ENCODE measurements at regions not wholly inside any gene's neighbourhood (a gene's known extent, or its start where the extent isn't known, plus 50 kb on each side); places are given as distances from the start of the nearest gene placed in this dataset.

DNA sequence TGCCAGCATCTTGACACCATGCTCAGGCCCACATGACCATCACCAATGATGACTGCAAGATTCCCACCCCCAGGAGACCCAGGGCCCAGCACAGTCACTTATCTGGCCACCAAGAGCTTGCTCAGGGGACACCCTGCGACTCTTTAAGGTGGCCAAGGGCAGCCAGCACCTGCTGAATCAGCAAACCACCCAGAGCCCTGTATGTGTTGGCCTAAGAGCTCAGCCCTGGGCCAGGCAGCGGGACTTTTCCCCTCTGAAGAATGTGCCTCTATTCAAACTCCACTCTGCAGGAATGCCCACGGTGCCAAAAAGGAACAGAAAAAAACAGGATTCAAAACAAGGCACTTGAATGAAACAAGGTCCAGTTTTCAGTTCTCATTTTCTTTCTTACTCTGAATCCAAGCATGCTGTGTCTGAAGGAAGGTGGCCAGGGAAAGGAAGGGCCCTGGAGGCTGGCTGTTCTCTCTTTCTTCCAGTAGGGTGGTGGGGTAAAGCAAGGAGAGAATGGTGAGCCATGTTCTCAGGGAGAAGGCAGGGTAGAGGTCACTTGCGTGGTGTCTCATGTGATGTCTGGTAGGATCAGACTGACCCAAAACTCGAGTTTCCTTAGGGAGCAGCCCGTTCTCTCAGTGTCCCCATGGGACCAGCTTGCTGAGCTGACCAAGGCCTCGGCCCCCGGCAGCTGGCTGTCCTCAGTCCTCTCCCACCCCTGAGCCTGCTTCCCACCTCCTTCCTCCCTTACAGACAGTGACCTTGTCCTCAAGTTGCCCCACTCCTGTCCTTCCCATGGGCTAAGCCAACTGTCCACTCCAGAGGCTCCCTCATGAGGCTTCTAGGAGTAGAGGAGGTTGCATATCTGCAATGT lies 150.0 kb downstream of the RNF152 start:
- TF ChIP-seq POLR2A (IDR thresholded peaks at IDR 0.05; ENCODE audit: borderline replicate concordance, extremely low read depth, insufficient read depth, insufficient read length) (no peak), ZFX (IDR thresholded peaks at IDR 0.05) (no peak), POLR2AphosphoS5 (IDR thresholded peaks at IDR 0.05; ENCODE audit: low read depth, low read length) (no peak), ZNF274 (IDR thresholded peaks at IDR 0.05; ENCODE audit: low read depth, low read length) (no peak), EZH2phosphoT487 (IDR thresholded peaks at IDR 0.05; ENCODE audit: borderline replicate concordance) (no peak)
- TF ChIP-seq, protein P1, sequence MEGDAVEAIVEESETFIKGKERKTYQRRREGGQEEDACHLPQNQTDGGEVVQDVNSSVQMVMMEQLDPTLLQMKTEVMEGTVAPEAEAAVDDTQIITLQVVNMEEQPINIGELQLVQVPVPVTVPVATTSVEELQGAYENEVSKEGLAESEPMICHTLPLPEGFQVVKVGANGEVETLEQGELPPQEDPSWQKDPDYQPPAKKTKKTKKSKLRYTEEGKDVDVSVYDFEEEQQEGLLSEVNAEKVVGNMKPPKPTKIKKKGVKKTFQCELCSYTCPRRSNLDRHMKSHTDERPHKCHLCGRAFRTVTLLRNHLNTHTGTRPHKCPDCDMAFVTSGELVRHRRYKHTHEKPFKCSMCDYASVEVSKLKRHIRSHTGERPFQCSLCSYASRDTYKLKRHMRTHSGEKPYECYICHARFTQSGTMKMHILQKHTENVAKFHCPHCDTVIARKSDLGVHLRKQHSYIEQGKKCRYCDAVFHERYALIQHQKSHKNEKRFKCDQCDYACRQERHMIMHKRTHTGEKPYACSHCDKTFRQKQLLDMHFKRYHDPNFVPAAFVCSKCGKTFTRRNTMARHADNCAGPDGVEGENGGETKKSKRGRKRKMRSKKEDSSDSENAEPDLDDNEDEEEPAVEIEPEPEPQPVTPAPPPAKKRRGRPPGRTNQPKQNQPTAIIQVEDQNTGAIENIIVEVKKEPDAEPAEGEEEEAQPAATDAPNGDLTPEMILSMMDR (IDR thresholded peaks at IDR 0.05 in 2 of 3, conservative IDR thresholded peaks at IDR 0.05 in 1 of 3; ENCODE audit: borderline replicate concordance in 1 of 3, insufficient read depth in 1 of 3, low read depth in 2 of 3, low read length in 2 of 3), result no peak
- TF ChIP-seq, protein P2, sequence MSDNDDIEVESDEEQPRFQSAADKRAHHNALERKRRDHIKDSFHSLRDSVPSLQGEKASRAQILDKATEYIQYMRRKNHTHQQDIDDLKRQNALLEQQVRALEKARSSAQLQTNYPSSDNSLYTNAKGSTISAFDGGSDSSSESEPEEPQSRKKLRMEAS (IDR thresholded peaks at IDR 0.05), result no peak

Data from HCT116 (cell line).